PC-3 (cell line): ENCODE measurements at regions not wholly inside any gene's neighbourhood (a gene's known extent, or its start where the extent isn't known, plus 50 kb on each side); places are given as distances from the start of the nearest gene placed in this dataset.

ENCODE experiments used
- ATAC-seq: fragments of 200-7000 bp; cut with Tn5 transposase; 2 replicates; pipeline ENCODE4 v1.9.1; 2020; ENCODE audit warnings: mild to moderate bottlenecking, moderate library complexity
- BruUV-seq: library from RNA; stranded (reverse); fragments of 400-500 nt; replicated peaks from 2 replicates; lab custom pipeline; 2021; lab: Mats Ljungman, UMichigan
- CTCF ChIA-PET: fragments of 300-600 bp; sonication (Branson Sonifier 250); formaldehyde crosslinking; loops from one replicate; lab custom pipeline; 2022; ENCODE audit warnings: antibody characterized with exemption; lab: Charles Lee
- POLR2A ChIA-PET: fragments of 300-600 bp; sonication (Branson Sonifier 250); formaldehyde crosslinking; loops from one replicate; lab custom pipeline; 2022; ENCODE audit warnings: antibody characterized with exemption; ENCODE audit not compliant: unreplicated experiment; lab: Charles Lee
- DNase-seq: peaks from one replicate; pipeline ENCODE4 v3.0.0-alpha.2; 2015
- H2AFZ ChIP-seq: fragments of 300-600 bp; sonication (generic); 2 replicates; pipeline ENCODE4 v1.6.0; 2016; ENCODE audit warnings: antibody characterized with exemption, low read length
- H3F3A ChIP-seq: fragments of 300-600 bp; sonication (generic); one replicate; pipeline ENCODE4 v1.6.0; 2017; ENCODE audit warnings: antibody characterized with exemption, low read length, control low read depth, mild to moderate bottlenecking; ENCODE audit not compliant: unreplicated experiment
- H3K27ac ChIP-seq: fragments of 300-600 bp; sonication (generic); 2 replicates; pipeline ENCODE4 v1.5.1; 2016; ENCODE audit warnings: mild to moderate bottlenecking, low read length
- H3K27me3 ChIP-seq: fragments of 300-600 bp; sonication (generic); 2 replicates; pipeline ENCODE4 v1.6.1; 2016; ENCODE audit warnings: low read length, mixed read lengths
- H3K36me3 ChIP-seq: fragments of 300-600 bp; sonication (generic); 2 replicates; pipeline ENCODE4 v1.6.1; 2016; ENCODE audit warnings: low read depth, mixed run types, low read length, mixed read lengths
- H3K4me1 ChIP-seq: fragments of 300-600 bp; sonication (generic); 2 replicates; pipeline ENCODE4 v1.5.1; 2016; ENCODE audit warnings: low read length; ENCODE audit not compliant: insufficient read depth
- H3K4me2 ChIP-seq: fragments of 300-600 bp; sonication (generic); 2 replicates; pipeline ENCODE4 v1.6.0; 2016; ENCODE audit warnings: low read length
- H3K4me3 ChIP-seq: fragments of 300-600 bp; sonication (generic); 2 replicates; pipeline ENCODE4 v1.5.1; 2016; ENCODE audit warnings: mild to moderate bottlenecking, low read length, mixed read lengths
- H3K79me2 ChIP-seq: fragments of 300-600 bp; sonication (generic); 2 replicates; pipeline ENCODE4 v1.6.1; 2017; ENCODE audit warnings: low read length, mixed read lengths
- H3K9ac ChIP-seq: fragments of 300-600 bp; sonication (generic); 2 replicates; pipeline ENCODE4 v1.6.0; 2016; ENCODE audit warnings: mild to moderate bottlenecking, low read length
- H3K9me2 ChIP-seq: fragments of 300-600 bp; sonication (generic); replicated peaks from 2 replicates; pipeline ENCODE4 v1.6.1; 2016; ENCODE audit warnings: mixed run types, low read length, mixed read lengths
- H3K9me3 ChIP-seq: fragments of 300-600 bp; sonication (generic); 2 replicates; pipeline ENCODE4 v1.6.1; 2016; ENCODE audit warnings: low read length, mixed read lengths
- H4K20me1 ChIP-seq: fragments of 300-600 bp; sonication (generic); 2 replicates; pipeline ENCODE4 v1.6.1; 2016; ENCODE audit warnings: low read length, mixed read lengths
- EZH2 ChIP-seq: fragments of 300-600 bp; sonication (generic); IDR thresholded peaks from one replicate; pipeline ENCODE4 v1.6.1; 2017; ENCODE audit warnings: antibody characterized with exemption, mild to moderate bottlenecking, low read length; ENCODE audit not compliant: unreplicated experiment
- EZH2phosphoT487 ChIP-seq: fragments of 300-600 bp; sonication (generic); IDR thresholded peaks from 2 replicates; pipeline ENCODE4 v1.6.1; 2018; ENCODE audit warnings: mild to moderate bottlenecking, antibody characterized with exemption, low read length, borderline replicate concordance
- intact Hi-C: fragments of 100-400 bp; cut with micrococcal nuclease; formaldehyde crosslinking; loops from 2 replicates; pipeline ENCODE4 v1.9.0; 2023
- TF ChIP-seq, protein P1 (sequence below): fragments of 300-600 bp; sonication (generic); conservative IDR thresholded peaks from 2 replicates; pipeline ENCODE4 v1.5.1; 2017; ENCODE audit warnings: antibody characterized with exemption, low read depth, mild to moderate bottlenecking, low read length

DNA sequence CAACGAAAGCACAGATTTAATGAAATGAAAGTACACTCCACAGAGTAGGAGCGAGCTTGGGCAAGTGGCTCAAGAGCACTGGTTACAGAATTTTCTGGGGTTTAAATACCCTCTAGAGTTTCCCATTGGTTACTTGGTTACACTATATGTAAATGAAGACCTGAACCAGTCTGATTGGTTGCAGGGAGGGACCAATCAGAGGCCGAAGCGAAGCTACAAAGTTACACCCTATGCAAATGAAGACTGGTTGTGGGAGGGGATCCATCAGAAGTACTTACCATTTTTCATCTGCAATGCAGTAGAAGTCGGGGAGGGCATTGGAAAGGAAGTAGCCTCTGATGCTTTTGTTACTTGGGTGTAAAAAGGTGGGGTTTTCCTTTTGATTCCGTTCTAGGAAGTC, 132.0 kb downstream of the PMP22 start:
- Histone ChIP-seq H2AFZ (no peak overlapping the region), H3K36me3 (no peaks in the 10 kb centered on the region), H3K9ac (no peak overlapping the region), H3F3A (no peaks in the 10 kb centered on the region), H3K9me2 (no peaks in the 10 kb centered on the region), H3K4me2 (no peak overlapping the region), H3K27ac (no peak overlapping the region), H3K79me2 (no peaks in the 10 kb centered on the region), H3K9me3 (no peaks in the 10 kb centered on the region), H3K27me3 (peaks cover 17% of the 10 kb centered on the region), H4K20me1 (no peaks in the 10 kb centered on the region), H3K4me3 (no peak overlapping the region), H3K4me1 (no peaks in the 10 kb centered on the region)
- DNase-seq (no peak), ATAC-seq (no peak)
- no peak for TF ChIP-seq EZH2
- no peak for TF ChIP-seq EZH2phosphoT487
- TF ChIP-seq, protein P1, sequence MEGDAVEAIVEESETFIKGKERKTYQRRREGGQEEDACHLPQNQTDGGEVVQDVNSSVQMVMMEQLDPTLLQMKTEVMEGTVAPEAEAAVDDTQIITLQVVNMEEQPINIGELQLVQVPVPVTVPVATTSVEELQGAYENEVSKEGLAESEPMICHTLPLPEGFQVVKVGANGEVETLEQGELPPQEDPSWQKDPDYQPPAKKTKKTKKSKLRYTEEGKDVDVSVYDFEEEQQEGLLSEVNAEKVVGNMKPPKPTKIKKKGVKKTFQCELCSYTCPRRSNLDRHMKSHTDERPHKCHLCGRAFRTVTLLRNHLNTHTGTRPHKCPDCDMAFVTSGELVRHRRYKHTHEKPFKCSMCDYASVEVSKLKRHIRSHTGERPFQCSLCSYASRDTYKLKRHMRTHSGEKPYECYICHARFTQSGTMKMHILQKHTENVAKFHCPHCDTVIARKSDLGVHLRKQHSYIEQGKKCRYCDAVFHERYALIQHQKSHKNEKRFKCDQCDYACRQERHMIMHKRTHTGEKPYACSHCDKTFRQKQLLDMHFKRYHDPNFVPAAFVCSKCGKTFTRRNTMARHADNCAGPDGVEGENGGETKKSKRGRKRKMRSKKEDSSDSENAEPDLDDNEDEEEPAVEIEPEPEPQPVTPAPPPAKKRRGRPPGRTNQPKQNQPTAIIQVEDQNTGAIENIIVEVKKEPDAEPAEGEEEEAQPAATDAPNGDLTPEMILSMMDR: no peak
- POLR2A ChIA-PET: no interaction called here
- CTCF ChIA-PET: no interaction called here
- intact Hi-C loops: no loop called here
- no TSS peak for BruUV-seq

- no peak for TF ChIP-seq EZH2
- TF ChIP-seq EZH2phosphoT487: no peak
- TF ChIP-seq, protein P1: no peak
- Histone ChIP-seq H3K4me3 (no peak overlapping the region), H3K27me3 (peaks cover 27% of the 10 kb centered on the region), H3K9ac (no peak overlapping the region), H3F3A (no peaks in the 10 kb centered on the region), H3K27ac (no peak overlapping the region), H3K4me2 (no peak overlapping the region), H3K36me3 (no peaks in the 10 kb centered on the region), H2AFZ (no peak overlapping the region), H3K9me3 (no peaks in the 10 kb centered on the region), H4K20me1 (no peaks in the 10 kb centered on the region), H3K4me1 (no peaks in the 10 kb centered on the region), H3K79me2 (no peaks in the 10 kb centered on the region), H3K9me2 (no peaks in the 10 kb centered on the region)
- ATAC-seq (no peak), DNase-seq (no peak)
- POLR2A ChIA-PET: no interaction called here
- CTCF ChIA-PET: no interaction called here
- intact Hi-C loops: no loop called here
- BruUV-seq: no TSS peak
These were observed 134.7 kb downstream of the PMP22 start for GRCh38 chr17:15130426-15130825.

- no peak for TF ChIP-seq EZH2
- no peak for TF ChIP-seq EZH2phosphoT487
- TF ChIP-seq, protein P1: no peak
These were observed 135.1 kb downstream of the PMP22 start for GRCh38 chr17:15129986-15130385.

More at GRCh38 chr17:15129986-15130385, 135.1 kb downstream of the PMP22 start:
- Histone ChIP-seq H3F3A (no peaks in the 10 kb centered on the region), H2AFZ (no peak overlapping the region), H3K27ac (no peak overlapping the region), H4K20me1 (no peaks in the 10 kb centered on the region), H3K27me3 (peaks cover 30% of the 10 kb centered on the region), H3K9me3 (no peaks in the 10 kb centered on the region), H3K4me2 (no peak overlapping the region), H3K79me2 (no peaks in the 10 kb centered on the region), H3K9ac (no peak overlapping the region), H3K9me2 (no peaks in the 10 kb centered on the region), H3K36me3 (no peaks in the 10 kb centered on the region), H3K4me3 (no peak overlapping the region), H3K4me1 (no peaks in the 10 kb centered on the region)
- intact Hi-C loops: no loop called here
- CTCF ChIA-PET: no interaction called here
- ATAC-seq (no peak), DNase-seq (no peak)
- POLR2A ChIA-PET: no interaction called here
- BruUV-seq: no TSS peak
